HG03064 (cell line): ENCODE measurements at regions not wholly inside any gene's neighbourhood (a gene's known extent, or its start where the extent isn't known, plus 50 kb on each side); places are given as distances from the start of the nearest gene placed in this dataset.

Experiments
- ATAC-seq: cut with Tn5 transposase; IDR thresholded peaks from one replicate; pipeline ENCODE4 v1.9.1; 2021; ENCODE audit warnings: low read depth; ENCODE audit not compliant: unreplicated experiment

DNA sequence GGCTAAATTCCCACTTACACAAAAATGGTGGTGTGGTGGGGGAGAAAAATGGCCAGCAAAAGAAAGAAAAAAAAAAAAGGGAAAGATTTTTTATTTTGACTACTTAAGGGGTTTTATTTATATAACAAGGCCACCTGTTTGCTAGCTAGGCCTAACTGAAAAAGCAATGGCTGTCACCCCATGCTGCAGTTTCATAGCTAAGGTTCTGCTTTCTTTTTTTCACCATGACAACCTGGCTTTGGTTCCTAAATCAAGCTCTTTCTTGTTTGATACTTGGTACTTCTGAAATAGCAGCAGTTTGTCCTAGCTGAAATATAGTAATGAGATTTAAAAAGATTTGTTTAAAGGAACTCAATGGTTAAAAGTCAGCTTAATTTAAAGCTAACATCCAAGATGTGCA, 433.2 kb upstream of the MEX3C start:
- no peak for ATAC-seq

- no peak for ATAC-seq
These were observed 440.4 kb upstream of the MEX3C start for GRCh38 chr18:51637881-51638280.

DNA sequence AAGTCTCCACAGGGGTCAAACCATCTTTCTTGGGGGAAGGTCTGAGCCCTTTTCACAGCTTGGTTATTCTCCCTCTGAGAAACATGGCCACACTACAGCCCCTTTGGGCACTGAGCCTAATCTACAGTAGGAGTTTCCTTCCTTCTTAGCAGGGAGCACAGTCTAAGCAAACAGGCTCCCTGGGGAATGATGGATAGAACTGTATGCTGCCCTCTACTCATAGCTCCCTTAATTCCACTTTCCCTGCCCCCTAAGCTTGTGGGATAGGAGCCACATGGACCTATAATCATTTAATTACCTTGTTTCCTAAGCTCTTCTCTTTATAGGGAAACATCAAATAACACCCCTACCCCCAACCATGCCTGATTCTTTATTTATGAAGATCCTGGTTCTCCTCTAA, 442.1 kb upstream of the MEX3C start:
- ATAC-seq = no peak

- no peak for ATAC-seq
These were observed 446.0 kb upstream of the MEX3C start for GRCh38 chr18:51643483-51643882.

- no peak for ATAC-seq
These were observed 448.1 kb upstream of the MEX3C start for GRCh38 chr18:51645607-51646006.

GRCh38 chr18:51647346-51647745, 449.9 kb upstream of the MEX3C start:
- ATAC-seq = no peak

- no peak for ATAC-seq
These were observed 450.5 kb upstream of the MEX3C start for GRCh38 chr18:51647942-51648341.

GRCh38 chr18:51649796-51650195, 452.3 kb upstream of the MEX3C start:
- ATAC-seq = no peak

- no peak for ATAC-seq
These were observed 454.3 kb upstream of the MEX3C start for GRCh38 chr18:51651761-51652160.

GRCh38 chr18:51653507-51654213, 456.2 kb upstream of the MEX3C start:
- no peak for ATAC-seq

GRCh38 chr18:51654488-51655326, 457.2 kb upstream of the MEX3C start:
- ATAC-seq = peak; percentile 47

GRCh38 chr18:51655327-51655698, 457.8 kb upstream of the MEX3C start:
- ATAC-seq = peak; percentile 76

GRCh38 chr18:51656249-51656648, 458.8 kb upstream of the MEX3C start:
- no peak for ATAC-seq

DNA sequence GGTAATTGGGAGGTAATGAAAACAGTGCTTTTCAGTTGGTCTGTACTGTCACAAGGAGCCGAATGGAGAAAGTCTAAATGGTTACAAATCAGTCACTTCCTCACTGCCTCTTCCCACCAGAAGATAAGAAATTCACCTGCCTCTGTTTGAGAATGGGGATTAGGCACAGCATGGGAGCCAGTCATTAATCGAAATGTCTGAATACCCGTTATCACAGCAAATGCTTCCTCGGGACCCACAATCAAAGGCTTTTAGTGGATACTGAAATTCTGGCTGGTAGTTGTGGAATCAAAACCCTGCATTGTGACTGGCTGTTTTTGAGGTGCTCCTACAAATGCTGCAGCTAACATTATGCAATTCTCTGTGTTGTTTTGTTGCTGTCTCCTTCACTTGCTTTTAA, 461.0 kb upstream of the MEX3C start:
- ATAC-seq = no peak

GRCh38 chr18:51659781-51660180, 462.3 kb upstream of the MEX3C start:
- no peak for ATAC-seq

GRCh38 chr18:51660188-51660715, 462.8 kb upstream of the MEX3C start:
- ATAC-seq = no peak

GRCh38 chr18:51664236-51664635, 466.8 kb upstream of the MEX3C start:
- no peak for ATAC-seq

DNA sequence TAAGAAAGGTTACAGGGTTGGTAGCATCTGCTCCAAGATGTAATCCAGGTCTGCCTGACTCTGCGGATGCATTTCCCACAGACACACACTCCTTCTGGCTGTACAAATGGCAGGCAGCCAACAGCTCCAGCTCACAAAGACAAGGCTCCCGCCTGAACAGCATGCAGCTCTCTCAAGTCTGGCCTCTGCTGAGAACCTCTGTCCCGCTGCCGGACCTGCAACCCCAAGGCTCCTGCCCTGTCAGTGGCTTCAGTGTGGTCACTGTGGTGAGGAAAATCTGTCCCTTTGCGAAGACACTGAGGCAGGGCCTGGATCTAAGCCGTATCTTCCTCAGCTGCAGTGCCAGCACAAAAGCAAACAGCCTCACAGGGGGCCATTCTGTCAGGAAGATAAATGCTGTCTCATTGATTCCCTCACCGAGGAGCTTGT, 469.3 kb upstream of the MEX3C start:
- no peak for ATAC-seq

- ATAC-seq = no peak
These were observed 470.6 kb upstream of the MEX3C start for GRCh38 chr18:51668101-51668500.

- ATAC-seq = no peak
These were observed 471.1 kb upstream of the MEX3C start for GRCh38 chr18:51668607-51669006.

DNA sequence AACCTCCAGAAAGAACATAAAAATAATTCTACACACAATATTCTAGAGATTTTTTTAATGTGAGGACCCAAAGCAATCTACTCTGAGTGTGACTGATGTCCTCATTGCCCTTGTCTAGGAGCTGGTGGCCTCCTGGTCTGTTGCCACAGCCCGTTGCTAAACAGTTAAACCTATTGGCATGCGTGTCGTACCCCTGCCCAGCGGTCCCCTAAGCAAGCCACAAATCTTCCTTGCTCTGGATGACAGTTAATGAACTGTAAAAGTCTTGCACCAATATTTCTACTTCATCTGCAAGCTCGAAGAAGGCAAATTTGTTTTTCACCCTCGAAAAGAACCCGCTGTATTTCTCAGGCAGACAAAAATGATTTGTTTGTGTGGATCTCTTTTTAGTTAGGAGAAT, 489.1 kb upstream of the MEX3C start:
- ATAC-seq = no peak
